Vagina (tissue), 2 donors: ENCODE measurements at regions not wholly inside any gene's neighbourhood (a gene's known extent, or its start where the extent isn't known, plus 50 kb on each side); places are given as distances from the start of the nearest gene placed in this dataset.

ENCODE experiments used
- DNase-seq, 2 donors: peaks; one replicate each; pipeline ENCODE4 v3.0.0-alpha.2; 2017; ENCODE audit errors: extremely low spot score in 2 of 2
- H3K27ac ChIP-seq: fragments of 200-600 bp; sonication (generic); one replicate; pipeline ENCODE4 v1.5.1; 2019
- H3K27me3 ChIP-seq: fragments of 200-600 bp; sonication (generic); one replicate; pipeline ENCODE4 v1.5.1; 2019
- H3K36me3 ChIP-seq, 2 donors: fragments of 200-600 bp; sonication (generic); one replicate each; pipeline ENCODE4 v1.5.1; 2017 to 2019
- H3K4me1 ChIP-seq: fragments of 200-600 bp; sonication (generic); one replicate; pipeline ENCODE4 v1.5.1; 2019
- H3K4me3 ChIP-seq, 2 donors: fragments of 200-600 bp; sonication (generic); 1 replicate in 1 of 2; 2 replicates in 1 of 2; pipeline ENCODE4 v1.5.1; 2016 to 2019
- H3K9me3 ChIP-seq: fragments of 200-600 bp; sonication (generic); one replicate; pipeline ENCODE4 v1.5.1; 2019
- POLR2A ChIP-seq, 2 donors: fragments of 450-650 bp; IDR thresholded peaks; one replicate each; pipeline ENCODE4 v1.6.1; 2017; ENCODE audit warnings: antibody characterized with exemption in 2 of 2, mild to moderate bottlenecking in 2 of 2, moderate library complexity in 2 of 2
- POLR2AphosphoS5 ChIP-seq, 2 donors: sonication (generic); formaldehyde crosslinking; IDR thresholded peaks; one replicate each; pipeline ENCODE4 v1.9.0; 2017; ENCODE audit warnings: antibody characterized with exemption in 2 of 2, mild to moderate bottlenecking in 2 of 2, low read depth in 1 of 2; ENCODE audit not compliant: insufficient read depth in 1 of 2
- intact Hi-C: fragments of 100-400 bp; cut with DNase I; formaldehyde crosslinking; loops from one replicate; pipeline ENCODE4 v1.15.1; 2023
- TF ChIP-seq, protein P1 (sequence below), 3 experiments: fragments of 450-650 bp in 2 of 3; fragments of 200-600 bp in 1 of 3; sonication (generic) in 1 of 3; IDR thresholded peaks; one replicate each; pipeline ENCODE4 v1.5.1; 2017 to 2019; ENCODE audit warnings: antibody characterized with exemption in 3 of 3, mild to moderate bottlenecking in 2 of 3, moderate library complexity in 2 of 3

DNA sequence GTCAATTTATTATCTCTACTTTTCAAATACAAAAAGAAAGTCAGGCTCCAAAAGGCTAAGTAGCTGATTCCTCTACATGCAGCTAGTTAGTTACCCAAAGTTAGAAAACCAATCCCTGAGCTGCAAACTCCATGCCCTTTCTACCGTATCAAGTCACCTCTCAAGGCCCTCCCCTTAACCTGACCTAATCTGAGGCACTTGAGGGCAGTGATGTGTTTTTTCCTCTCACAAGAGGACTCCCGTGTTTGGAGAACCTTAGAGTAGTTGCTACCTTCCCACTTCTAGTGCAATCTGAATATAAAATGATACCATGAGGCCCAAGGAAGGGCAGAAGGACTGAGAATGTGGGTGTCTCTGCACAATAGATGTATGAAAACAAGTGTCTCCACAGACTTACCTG lies 907.9 kb upstream of the CELF4 start:
- Histone ChIP-seq H3K9me3 (no peaks in the 10 kb centered on the region), H3K27me3 (no peaks in the 10 kb centered on the region), H3K36me3 (no peaks in the 10 kb centered on the region), H3K4me3 (no peak overlapping the region), H3K27ac (no peak overlapping the region), H3K4me1 (no peaks in the 10 kb centered on the region)
- TF ChIP-seq, protein P1, sequence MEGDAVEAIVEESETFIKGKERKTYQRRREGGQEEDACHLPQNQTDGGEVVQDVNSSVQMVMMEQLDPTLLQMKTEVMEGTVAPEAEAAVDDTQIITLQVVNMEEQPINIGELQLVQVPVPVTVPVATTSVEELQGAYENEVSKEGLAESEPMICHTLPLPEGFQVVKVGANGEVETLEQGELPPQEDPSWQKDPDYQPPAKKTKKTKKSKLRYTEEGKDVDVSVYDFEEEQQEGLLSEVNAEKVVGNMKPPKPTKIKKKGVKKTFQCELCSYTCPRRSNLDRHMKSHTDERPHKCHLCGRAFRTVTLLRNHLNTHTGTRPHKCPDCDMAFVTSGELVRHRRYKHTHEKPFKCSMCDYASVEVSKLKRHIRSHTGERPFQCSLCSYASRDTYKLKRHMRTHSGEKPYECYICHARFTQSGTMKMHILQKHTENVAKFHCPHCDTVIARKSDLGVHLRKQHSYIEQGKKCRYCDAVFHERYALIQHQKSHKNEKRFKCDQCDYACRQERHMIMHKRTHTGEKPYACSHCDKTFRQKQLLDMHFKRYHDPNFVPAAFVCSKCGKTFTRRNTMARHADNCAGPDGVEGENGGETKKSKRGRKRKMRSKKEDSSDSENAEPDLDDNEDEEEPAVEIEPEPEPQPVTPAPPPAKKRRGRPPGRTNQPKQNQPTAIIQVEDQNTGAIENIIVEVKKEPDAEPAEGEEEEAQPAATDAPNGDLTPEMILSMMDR (IDR thresholded peaks at IDR 0.05): no peak
- no peak for TF ChIP-seq POLR2AphosphoS5 (IDR thresholded peaks at IDR 0.05; ENCODE audit: insufficient read depth in 1 of 2, low read depth in 1 of 2)
- TF ChIP-seq POLR2A (IDR thresholded peaks at IDR 0.05): no peak
- intact Hi-C loops: no loop called here
- no peak for DNase-seq

DNA sequence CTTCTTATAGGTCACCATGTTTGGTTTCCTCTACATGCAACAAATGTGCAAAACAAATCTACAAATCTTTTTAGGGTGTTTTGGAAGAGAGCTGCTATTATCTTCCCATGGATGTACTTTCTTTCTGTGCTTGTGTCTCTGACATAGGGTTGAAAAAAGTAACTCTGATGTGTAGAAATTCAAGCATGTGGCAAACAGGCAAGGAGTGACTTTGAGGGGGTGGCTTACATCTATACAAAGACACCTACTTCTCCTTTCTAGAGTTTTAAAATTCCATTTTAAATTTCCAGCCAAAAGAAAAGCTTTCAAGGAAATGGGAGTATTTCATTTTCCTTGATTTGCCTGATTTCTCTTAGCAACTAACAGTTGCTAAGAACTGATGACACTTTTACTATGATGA lies 904.8 kb upstream of the CELF4 start:
- TF ChIP-seq POLR2A (IDR thresholded peaks at IDR 0.05) (no peak), POLR2AphosphoS5 (IDR thresholded peaks at IDR 0.05; ENCODE audit: insufficient read depth in 1 of 2, low read depth in 1 of 2) (no peak)
- TF ChIP-seq, protein P1 (IDR thresholded peaks at IDR 0.05): no peak
- no peaks in the 10 kb centered on the region for H3K27me3 ChIP-seq
- H3K36me3 ChIP-seq: no peaks in the 10 kb centered on the region
- H3K4me1 ChIP-seq: no peaks in the 10 kb centered on the region
- intact Hi-C loops: no loop called here
- no peak overlapping the region for H3K4me3 ChIP-seq
- no peak for DNase-seq
- H3K9me3 ChIP-seq: no peaks in the 10 kb centered on the region
- no peak overlapping the region for H3K27ac ChIP-seq

DNA sequence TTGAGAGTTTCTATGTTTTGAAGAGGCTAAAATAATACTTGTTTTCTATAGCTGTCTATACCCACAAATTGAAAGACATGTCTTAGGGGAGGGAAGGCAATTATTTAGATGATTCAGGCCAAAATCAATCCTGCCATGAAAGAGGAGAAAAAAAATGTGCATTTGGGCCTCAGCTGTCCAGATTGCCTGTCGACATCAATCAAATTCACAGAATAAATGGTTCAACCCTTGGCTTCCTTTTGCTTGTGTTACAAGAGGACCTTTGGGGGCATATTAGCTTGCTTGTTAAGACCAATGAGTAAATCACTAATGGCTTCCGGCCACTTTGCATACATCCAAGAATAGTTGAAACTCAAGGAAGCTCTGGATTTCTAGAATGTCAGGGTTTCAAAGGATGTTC lies 900.8 kb upstream of the CELF4 start:
- Histone ChIP-seq H3K9me3 (no peaks in the 10 kb centered on the region), H3K27me3 (no peaks in the 10 kb centered on the region), H3K4me3 (no peak overlapping the region), H3K36me3 (no peaks in the 10 kb centered on the region), H3K4me1 (no peaks in the 10 kb centered on the region), H3K27ac (no peak overlapping the region)
- no peak for DNase-seq
- intact Hi-C loops: no loop called here
- TF ChIP-seq, protein P1 (IDR thresholded peaks at IDR 0.05): no peak
- no peak for TF ChIP-seq POLR2A (IDR thresholded peaks at IDR 0.05)
- no peak for TF ChIP-seq POLR2AphosphoS5 (IDR thresholded peaks at IDR 0.05; ENCODE audit: insufficient read depth in 1 of 2, low read depth in 1 of 2)

DNA sequence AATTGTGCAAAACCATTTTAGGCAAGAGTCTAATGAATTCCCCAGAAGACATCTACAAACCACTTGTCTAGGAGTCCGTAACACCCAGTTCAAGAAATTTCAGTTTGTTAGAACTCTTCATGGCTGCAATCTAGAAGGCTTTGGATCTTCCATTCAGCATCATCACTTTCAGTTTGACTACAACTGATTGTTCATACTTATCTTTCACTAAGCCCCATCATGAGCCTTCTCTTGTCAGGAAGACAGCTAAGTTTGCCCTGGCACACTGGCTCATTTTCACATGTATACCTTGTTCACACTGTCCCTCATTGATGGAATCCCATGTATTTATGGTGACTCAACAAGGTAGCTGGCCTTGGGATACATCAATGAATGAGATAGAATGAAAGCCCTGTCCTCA lies 898.4 kb upstream of the CELF4 start:
- no peaks in the 10 kb centered on the region for H3K27me3 ChIP-seq
- H3K4me3 ChIP-seq: no peak overlapping the region
- H3K36me3 ChIP-seq: no peaks in the 10 kb centered on the region
- H3K9me3 ChIP-seq: no peaks in the 10 kb centered on the region
- H3K27ac ChIP-seq: no peak overlapping the region
- no peak for DNase-seq
- H3K4me1 ChIP-seq: no peaks in the 10 kb centered on the region
- intact Hi-C loops: no loop called here
- TF ChIP-seq POLR2A (IDR thresholded peaks at IDR 0.05): no peak
- TF ChIP-seq, protein P1 (IDR thresholded peaks at IDR 0.05): no peak

DNA sequence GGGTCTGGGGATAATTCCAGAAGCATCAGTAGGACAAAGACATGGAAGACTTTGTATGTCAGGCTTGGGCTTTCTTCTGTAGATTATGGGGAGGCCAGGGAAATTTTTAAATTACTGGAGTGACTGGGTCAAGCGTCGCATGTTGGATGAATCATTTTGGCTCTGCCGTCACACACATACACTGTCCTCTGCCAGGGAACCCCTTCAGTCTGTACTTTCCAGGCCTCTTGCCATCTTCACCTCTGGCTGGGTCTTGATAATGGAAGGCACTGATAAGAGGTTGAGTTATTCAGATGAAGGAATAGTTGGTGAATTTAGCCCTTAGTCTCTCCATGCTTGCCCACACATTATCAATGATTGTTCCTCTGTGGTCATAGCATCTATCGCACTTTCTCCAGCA lies 895.1 kb upstream of the CELF4 start:
- Histone ChIP-seq H3K36me3 (no peaks in the 10 kb centered on the region), H3K27ac (no peak overlapping the region), H3K9me3 (no peaks in the 10 kb centered on the region), H3K4me3 (no peak overlapping the region), H3K4me1 (no peaks in the 10 kb centered on the region), H3K27me3 (no peaks in the 10 kb centered on the region)
- TF ChIP-seq POLR2A (IDR thresholded peaks at IDR 0.05) (no peak), POLR2AphosphoS5 (IDR thresholded peaks at IDR 0.05; ENCODE audit: insufficient read depth in 1 of 2, low read depth in 1 of 2) (no peak)
- TF ChIP-seq, protein P1 (IDR thresholded peaks at IDR 0.05): no peak
- no peak for DNase-seq
- intact Hi-C loops: no loop called here
